ENCODE measurements at regions not wholly inside any gene's neighbourhood (a gene's known extent, or its start where the extent isn't known, plus 50 kb on each side); places are given as distances from the start of the nearest gene placed in this dataset.

GRCh38 chr5:120007598-120007997 is 378.2 kb downstream of the FAM170A start:
- no peak for DNase-seq (ENCODE audit: low read depth)

DNA sequence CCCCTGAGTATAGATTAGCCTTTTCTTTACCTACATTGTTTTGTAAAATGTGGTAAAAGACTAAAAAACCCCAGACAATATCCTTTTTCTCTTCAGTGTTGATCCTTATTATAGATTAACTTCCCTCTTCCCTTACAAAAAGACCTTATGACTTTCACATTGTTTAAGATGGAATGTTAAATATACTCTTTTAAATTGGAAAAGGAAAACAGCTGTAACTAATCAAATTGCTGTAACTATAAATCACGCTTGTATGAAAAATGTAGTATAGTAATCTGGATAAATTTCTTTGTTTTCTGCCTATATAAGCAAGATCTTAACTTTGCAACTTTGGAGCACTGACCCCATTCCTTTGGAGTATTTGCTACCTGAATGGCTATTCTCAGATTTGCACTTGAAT is 383.1 kb downstream of the FAM170A start:
- DNase-seq (ENCODE audit: low read depth) = no peak

GRCh38 chr5:120014535-120014934 is 385.2 kb downstream of the FAM170A start:
- DNase-seq (ENCODE audit: low read depth) = peak; percentile 42

GRCh38 chr5:120016717-120017382 is 387.5 kb downstream of the FAM170A start:
- no peak for DNase-seq (ENCODE audit: low read depth)

DNA sequence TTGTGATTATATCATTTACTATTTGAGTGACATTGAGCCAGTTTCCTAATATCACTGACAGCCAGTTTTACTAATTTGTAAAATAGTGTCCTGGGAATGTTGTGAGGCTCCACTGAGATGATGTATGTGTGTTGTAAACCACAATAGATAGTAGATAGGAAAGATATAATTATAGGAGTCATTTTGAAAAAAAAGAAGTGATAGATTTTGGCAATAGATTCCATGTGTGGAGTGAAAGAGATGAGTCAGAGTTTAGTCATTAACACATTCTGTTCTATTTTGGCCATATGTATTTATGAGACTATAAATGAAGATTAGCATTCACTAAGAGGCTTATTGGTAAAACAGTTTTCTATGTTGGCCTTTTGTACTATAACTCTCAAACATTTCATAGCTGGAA is 388.2 kb downstream of the FAM170A start:
- peak; percentile 46 for DNase-seq (ENCODE audit: low read depth)

DNA sequence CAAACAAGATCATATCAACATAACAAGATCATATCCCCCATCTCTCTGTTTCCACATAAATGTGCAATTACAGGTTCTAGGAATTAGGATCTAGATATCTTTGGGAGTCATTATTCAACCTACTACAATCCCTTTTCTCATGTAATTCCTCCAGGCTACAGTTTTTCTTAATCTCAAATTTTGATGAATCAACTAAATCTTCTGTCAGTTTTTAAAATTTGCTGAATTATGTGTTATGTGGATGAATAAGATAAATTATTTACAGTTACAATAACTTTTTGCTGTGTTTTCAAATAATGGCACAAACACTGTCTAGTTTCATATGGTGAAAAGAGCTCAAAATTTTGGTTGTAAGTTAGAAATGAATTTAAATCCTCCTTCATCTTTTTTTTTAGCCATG is 405.8 kb downstream of the FAM170A start:
- no peak for DNase-seq (ENCODE audit: low read depth)

GRCh38 chr5:120035815-120036577 is 406.6 kb downstream of the FAM170A start:
- no peak for DNase-seq (ENCODE audit: low read depth)

DNA sequence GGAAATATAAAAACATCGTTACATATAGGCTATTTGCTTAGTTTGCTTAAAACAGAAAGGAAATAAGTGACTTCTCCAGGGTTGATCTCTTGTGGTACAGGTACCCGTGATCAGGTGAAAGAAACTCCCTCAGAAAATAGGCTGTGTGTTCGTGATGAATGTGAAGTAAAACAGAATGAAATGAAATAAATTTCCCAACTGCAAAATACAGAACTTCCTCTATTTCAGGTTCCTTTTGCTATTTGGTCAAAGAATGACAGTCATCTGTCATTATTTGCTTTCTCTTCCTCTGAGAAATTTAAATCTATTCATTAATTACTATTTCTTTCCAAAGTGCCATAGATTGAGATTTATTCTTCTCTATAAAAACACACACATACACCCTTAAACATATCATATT is 408.1 kb downstream of the FAM170A start:
- no peak for DNase-seq (ENCODE audit: low read depth)

- no peak for DNase-seq (ENCODE audit: low read depth)
These were observed 409.8 kb downstream of the FAM170A start for GRCh38 chr5:120039111-120039510.

- DNase-seq (ENCODE audit: low read depth) = no peak
These were observed 414.1 kb downstream of the FAM170A start for GRCh38 chr5:120043431-120043830.

GRCh38 chr5:120052916-120053828 is 410.9 kb upstream of the PRR16 start:
- DNase-seq (ENCODE audit: low read depth) = no peak

GRCh38 chr5:120053841-120054240 is 410.3 kb upstream of the PRR16 start:
- peak; percentile 46 for DNase-seq (ENCODE audit: low read depth)

GRCh38 chr5:120055858-120056257 is 408.2 kb upstream of the PRR16 start:
- peak; percentile 74 for DNase-seq (ENCODE audit: low read depth)

- peak; percentile 29 for DNase-seq (ENCODE audit: low read depth)
These were observed 401.6 kb upstream of the PRR16 start for GRCh38 chr5:120062515-120062917.

GRCh38 chr5:120072068-120072761 is 391.9 kb upstream of the PRR16 start:
- no peak for DNase-seq (ENCODE audit: low read depth)

DNA sequence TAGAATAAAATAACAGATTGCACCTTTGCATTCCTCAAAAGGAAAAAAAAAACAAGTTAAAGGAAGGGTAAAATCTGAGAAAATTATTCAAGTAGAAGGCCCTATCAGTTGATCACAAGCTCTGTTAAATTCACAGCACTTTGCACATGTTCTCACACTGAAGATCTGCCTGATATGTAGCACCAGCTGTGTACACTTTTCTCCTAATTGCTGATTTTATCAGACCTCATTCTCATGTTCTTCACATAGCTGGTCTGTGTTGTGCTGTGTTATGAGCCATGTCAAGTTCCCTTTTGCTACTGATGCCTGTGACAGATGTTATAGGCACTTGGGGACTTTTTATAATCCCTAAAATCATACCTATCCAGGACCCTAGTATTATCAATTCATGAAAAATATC is 390.4 kb upstream of the PRR16 start:
- no peak for DNase-seq (ENCODE audit: low read depth)

GRCh38 chr5:120080781-120081180 is 383.3 kb upstream of the PRR16 start:
- DNase-seq (ENCODE audit: low read depth) = no peak

- DNase-seq (ENCODE audit: low read depth) = no peak
These were observed 381.6 kb upstream of the PRR16 start for GRCh38 chr5:120082316-120083068.

DNA sequence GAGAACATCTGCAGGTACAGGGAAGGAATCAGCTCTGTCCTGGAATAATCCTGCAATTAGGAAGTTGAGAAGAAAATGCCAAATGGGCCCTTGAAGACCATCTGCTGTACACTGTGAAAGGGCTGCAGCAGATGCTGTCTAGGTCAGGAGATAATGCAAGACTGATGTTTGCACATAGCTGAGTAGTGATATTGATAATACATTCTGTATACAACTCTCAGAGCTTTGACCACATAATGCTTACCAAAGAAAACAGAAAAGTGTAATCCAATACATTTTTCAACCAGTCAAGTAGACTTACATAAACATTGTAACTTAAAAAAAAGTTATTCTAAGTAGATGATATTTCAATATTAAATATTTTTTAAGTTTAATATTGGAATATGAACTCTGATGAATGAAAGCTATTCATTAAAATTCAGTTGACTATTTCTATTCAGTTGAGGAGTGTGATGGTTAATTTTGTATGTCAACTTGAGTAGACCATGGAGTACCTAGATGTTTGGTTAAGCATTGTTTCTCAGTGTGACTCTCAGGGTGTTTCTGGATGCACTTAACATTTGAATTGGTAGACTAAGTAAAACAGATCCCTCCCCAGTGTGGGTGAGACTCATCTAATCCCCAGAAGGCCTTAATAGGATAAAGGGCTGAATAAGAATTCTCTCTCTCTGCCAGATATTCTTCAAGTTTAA is 380.1 kb upstream of the PRR16 start:
- DNase-seq (ENCODE audit: low read depth) = peak; percentile 10

GRCh38 chr5:120084543-120084870 is 379.6 kb upstream of the PRR16 start:
- DNase-seq (ENCODE audit: low read depth) = no peak

- DNase-seq (ENCODE audit: low read depth) = no peak
These were observed 378.0 kb upstream of the PRR16 start for GRCh38 chr5:120086081-120086480.
